T-helper 9 cell (primary cell): ENCODE measurements at regions not wholly inside any gene's neighbourhood (a gene's known extent, or its start where the extent isn't known, plus 50 kb on each side); places are given as distances from the start of the nearest gene placed in this dataset.

Source experiments
- DNase-seq: peaks from one replicate; pipeline ENCODE4 v3.0.0-alpha.2; 2020

- no peak for DNase-seq
These were observed 222.2 kb upstream of the MEF2C start for GRCh38 chr5:89105171-89105695.

GRCh38 chr5:89098199-89098756 lies 215.3 kb upstream of the MEF2C start:
- no peak for DNase-seq

- no peak for DNase-seq
These were observed 214.1 kb upstream of the MEF2C start for GRCh38 chr5:89097103-89097502.

GRCh38 chr5:89095341-89095740 lies 212.4 kb upstream of the MEF2C start:
- DNase-seq: no peak

- DNase-seq: no peak
These were observed 207.1 kb upstream of the MEF2C start for GRCh38 chr5:89090037-89090436.

- no peak for DNase-seq
These were observed 204.8 kb upstream of the MEF2C start for GRCh38 chr5:89087551-89088318.

- no peak for DNase-seq
These were observed 204.1 kb upstream of the MEF2C start for GRCh38 chr5:89087128-89087527.

GRCh38 chr5:89086390-89087086 lies 203.6 kb upstream of the MEF2C start:
- DNase-seq: no peak

GRCh38 chr5:89083791-89084190 lies 200.8 kb upstream of the MEF2C start:
- DNase-seq: no peak

- DNase-seq: no peak
These were observed 198.4 kb upstream of the MEF2C start for GRCh38 chr5:89081360-89081759.

GRCh38 chr5:89080467-89081116 lies 197.6 kb upstream of the MEF2C start:
- DNase-seq: no peak

GRCh38 chr5:89072842-89073672 lies 190.1 kb upstream of the MEF2C start:
- no peak for DNase-seq

GRCh38 chr5:89071941-89072331 lies 189.0 kb upstream of the MEF2C start:
- DNase-seq: no peak

GRCh38 chr5:89071101-89071940 lies 188.3 kb upstream of the MEF2C start:
- DNase-seq: no peak

- DNase-seq: no peak
These were observed 186.6 kb upstream of the MEF2C start for GRCh38 chr5:89069591-89069990.

GRCh38 chr5:89067362-89067761 lies 184.4 kb upstream of the MEF2C start:
- DNase-seq: no peak

GRCh38 chr5:89065919-89066318 lies 182.9 kb upstream of the MEF2C start:
- no peak for DNase-seq

- no peak for DNase-seq
These were observed 181.8 kb upstream of the MEF2C start for GRCh38 chr5:89064736-89065135.

GRCh38 chr5:89064054-89064453 lies 181.1 kb upstream of the MEF2C start:
- DNase-seq: no peak

- no peak for DNase-seq
These were observed 177.8 kb upstream of the MEF2C start for GRCh38 chr5:89060768-89061167.

GRCh38 chr5:89059274-89059673 lies 176.3 kb upstream of the MEF2C start:
- DNase-seq: no peak
